K562 (cell line): ENCODE measurements at regions not wholly inside any gene's neighbourhood (a gene's known extent, or its start where the extent isn't known, plus 50 kb on each side); places are given as distances from the start of the nearest gene placed in this dataset.

Experiments used
- ATAC-seq: fragments of 200-7000 bp; cut with Tn5 transposase; 3 replicates; pipeline ENCODE4 v1.9.1; 2020; ENCODE audit warnings: moderate library complexity
- BruUV-seq: library from RNA; stranded (reverse); fragments of 400-500 nt; replicated peaks from 2 replicates; lab custom pipeline; 2021; lab: Mats Ljungman, UMichigan
- CTCF ChIA-PET: fragments of 300-600 bp; formaldehyde crosslinking; extraction: SDS; loops from one replicate; lab custom pipeline; 2021; ENCODE audit warnings: low intra/inter-chr PET ratio; lab: Yijun Ruan, JAX
- POLR2A ChIA-PET: fragments of 300-600, 350-650 bp; sonication (Branson Sonifier 250); formaldehyde crosslinking; extraction: SDS; loops from one replicate; lab custom pipeline; 2021; ENCODE audit warnings: antibody characterized with exemption, inconsistent platforms; lab: Yijun Ruan, JAX
- DNase-seq, 4 experiments: peaks; one replicate each; pipeline versions ENCODE4 v3.0.0 to v3.0.0-alpha.2; 2011 to 2018; ENCODE audit warnings: low spot score in 3 of 4, mixed read lengths in 3 of 4; ENCODE audit errors: extremely low read depth in 1 of 4
- FAIRE-seq: peaks from 2 replicates; lab custom pipeline; 2011; peaks lifted over from hg19 to GRCh38; lab: Jason Lieb, UNC
- H2AFZ ChIP-seq: 2 replicates; pipeline ENCODE4 v1.6.0; 2011; ENCODE audit warnings: low read depth, low read length, control low read depth, inconsistent platforms
- H3K27ac ChIP-seq: fragments of 200-600 bp; 3 replicates; pipeline ENCODE4 v1.8.0; 2011; ENCODE audit warnings: low read depth, mild to moderate bottlenecking, control low read depth, inconsistent platforms, low read length, moderate library complexity, mixed read lengths; ENCODE audit errors: extremely low read depth
- H3K27me3 ChIP-seq, 2 experiments: fragments of 300-600 bp in 1 of 2; 2 replicates in 1 of 2; 3 replicates in 1 of 2; pipeline versions ENCODE4 v1.6.0 to v1.8.0; 2011; ENCODE audit warnings: inconsistent platforms in 2 of 2, low read length in 2 of 2, mild to moderate bottlenecking in 1 of 2, mixed read lengths in 1 of 2, moderate library complexity in 1 of 2; ENCODE audit not compliant: control insufficient read depth in 2 of 2, insufficient read depth in 2 of 2
- H3K36me3 ChIP-seq: fragments of 300-600 bp; 3 replicates; pipeline ENCODE4 v1.8.0; 2011; ENCODE audit warnings: mild to moderate bottlenecking, low read length, inconsistent platforms; ENCODE audit not compliant: control insufficient read depth, insufficient read depth
- H3K4me1 ChIP-seq, 2 experiments: fragments of 200-600 bp in 1 of 2; replicated peaks in 1 of 2; 2 replicates in 1 of 2; 3 replicates in 1 of 2; pipeline versions ENCODE4 v1.5.1 to v1.8.0; 2011; ENCODE audit warnings: inconsistent platforms in 2 of 2, low read length in 2 of 2, mild to moderate bottlenecking in 1 of 2, mixed read lengths in 1 of 2, moderate library complexity in 1 of 2; ENCODE audit not compliant: control insufficient read depth in 2 of 2, insufficient read depth in 2 of 2
- H3K4me2 ChIP-seq: 2 replicates; pipeline ENCODE4 v1.6.1; 2011; ENCODE audit warnings: low read length, control low read depth, inconsistent platforms, mixed read lengths; ENCODE audit not compliant: insufficient read depth
- H3K4me3 ChIP-seq: fragments of 200-600 bp; sonication (generic), shearing (Covaris generic); 2 replicates; pipeline ENCODE4 v1.5.1; 2016; ENCODE audit warnings: control low read depth, inconsistent platforms
- H3K79me2 ChIP-seq: fragments of 200-600 bp; 3 replicates; pipeline ENCODE4 v1.8.0; 2011; ENCODE audit warnings: low read length, inconsistent platforms; ENCODE audit not compliant: control insufficient read depth, insufficient read depth
- H3K9ac ChIP-seq, 2 experiments: 2 replicates each; pipeline versions ENCODE4 v1.6.0 to v1.6.1; 2011; ENCODE audit warnings: low read depth in 2 of 2, low read length in 2 of 2, control low read depth in 1 of 2, inconsistent platforms in 1 of 2, mild to moderate bottlenecking in 1 of 2, mixed read lengths in 1 of 2; ENCODE audit not compliant: insufficient read depth in 1 of 2
- H3K9me1 ChIP-seq: one replicate; pipeline ENCODE4 v1.6.0; 2011; ENCODE audit warnings: inconsistent platforms, mild to moderate bottlenecking, low read length, moderate library complexity; ENCODE audit not compliant: control insufficient read depth, insufficient read depth
- H3K9me3 ChIP-seq: replicated peaks from 2 replicates; pipeline ENCODE4 v1.5.1; 2011; ENCODE audit warnings: low read depth, low read length, inconsistent platforms; ENCODE audit not compliant: control insufficient read depth, insufficient read depth
- H4K20me1 ChIP-seq: replicated peaks from 2 replicates; pipeline ENCODE4 v1.6.1; 2011; ENCODE audit warnings: low read length, inconsistent platforms, mixed read lengths; ENCODE audit not compliant: control insufficient read depth, insufficient read depth
- BHLHE40 ChIP-seq: IDR thresholded peaks from 2 replicates; pipeline ENCODE4 v1.6.1; 2011; ENCODE audit warnings: low read length, improper control_type of control experiment
- ETV1 ChIP-seq: fragments of 450-650 bp; conservative IDR thresholded peaks from 2 replicates; pipeline ENCODE4 v1.6.1; 2016; ENCODE audit warnings: missing genetic modification characterization, control low read depth, low read depth, missing compliant biosample characterization
- FUS ChIP-seq: fragments of 200-400 bp; formaldehyde crosslinking; optimal IDR thresholded peaks from 2 replicates; pipeline ENCODE3; 2017; ENCODE audit warnings: low read depth, low read length
- HCFC1 ChIP-seq: IDR thresholded peaks from 2 replicates; pipeline ENCODE4 v1.6.1; 2012; ENCODE audit warnings: low read depth, low read length, improper control_type of control experiment
- HEY1 ChIP-seq: fragments of 250-450 bp; sonication (Bioruptor Pico); IDR thresholded peaks from 2 replicates; pipeline ENCODE4 v1.5.0; 2020; ENCODE audit warnings: mild to moderate bottlenecking, moderate library complexity, borderline replicate concordance
- NFIC ChIP-seq: fragments of 450-650 bp; IDR thresholded peaks from 2 replicates; pipeline ENCODE4 v1.6.1; 2017; ENCODE audit warnings: mild to moderate bottlenecking, inconsistent platforms
- PTTG1 ChIP-seq: fragments of 450-650 bp; IDR thresholded peaks from 2 replicates; pipeline ENCODE4 v1.6.1; 2016; ENCODE audit warnings: low read depth, mild to moderate bottlenecking, missing genetic modification characterization, missing compliant biosample characterization
- RBM15 ChIP-seq: fragments of 200-400 bp; formaldehyde crosslinking; IDR thresholded peaks from 2 replicates; pipeline ENCODE4 v1.6.1; 2018; ENCODE audit warnings: mild to moderate bottlenecking, low read length, moderate library complexity; ENCODE audit not compliant: insufficient read depth
- THRAP3 ChIP-seq: fragments of 450-650 bp; IDR thresholded peaks from 2 replicates; pipeline ENCODE4 v1.6.1; 2016; ENCODE audit warnings: mild to moderate bottlenecking, inconsistent platforms, borderline replicate concordance
- TSC22D4 ChIP-seq: fragments of 450-650 bp; IDR thresholded peaks from 2 replicates; pipeline ENCODE4 v1.6.1; 2016; ENCODE audit warnings: missing genetic modification characterization, missing biosample characterization, control low read depth
- ZNF3 ChIP-seq: fragments of 250-450 bp; sonication (Bioruptor Pico); IDR thresholded peaks from 2 replicates; pipeline ENCODE4 v1.5.0; 2021; ENCODE audit warnings: mild to moderate bottlenecking, moderate library complexity
- ZNF311 ChIP-seq: fragments of 250-450 bp; sonication (Bioruptor Pico); IDR thresholded peaks from 2 replicates; pipeline ENCODE4 v1.4.0; 2020; ENCODE audit warnings: mild to moderate bottlenecking, moderate library complexity
- ZNF384 ChIP-seq: IDR thresholded peaks from 2 replicates; pipeline ENCODE4 v1.6.1; 2012; ENCODE audit warnings: low read depth, low read length, improper control_type of control experiment
- ZNF395 ChIP-seq: fragments of 200-800 bp; sonication (Bioruptor generic); IDR thresholded peaks from 2 replicates; pipeline ENCODE4 v1.6.1; 2017; ENCODE audit warnings: missing genetic modification characterization, missing compliant biosample characterization
- ZNF561 ChIP-seq: fragments of 450-650 bp; formaldehyde crosslinking; conservative IDR thresholded peaks from 2 replicates; pipeline ENCODE4 v1.4.0; 2020; ENCODE audit warnings: mild to moderate bottlenecking, moderate library complexity
- WGBS: fragments of 100-300 bp; shearing (Covaris generic); methylation state at CpG from one replicate; pipeline ENCODE4 v1.1.6; 2016; ENCODE audit warnings: low coverage, mixed read lengths; ENCODE audit not compliant: insufficient coverage; ENCODE audit errors: missing lambda C conversion rate; 5-methylcytosine and 5-hydroxymethylcytosine counted together
- in situ Hi-C: fragments of 300-500 bp; cut with MboI; formaldehyde crosslinking; loops from 4 replicates; pipeline ENCODE4 v1.15.0; 2018; ENCODE audit warnings: inconsistent platforms, mixed read lengths
- intact Hi-C: fragments of 100-400 bp; cut with micrococcal nuclease; formaldehyde crosslinking; loops from 2 replicates; pipeline ENCODE4 v1.14.2; 2022
- TF ChIP-seq, protein P1 (sequence below), 2 experiments: fragments of 450-650 bp in 1 of 2; sonication (generic) in 1 of 2; formaldehyde crosslinking; conservative IDR thresholded peaks; 2 replicates each; pipeline versions ENCODE4 v1.4.0 to v1.8.1; 2020 to 2022; ENCODE audit warnings: mild to moderate bottlenecking in 1 of 2, missing genetic modification reagents in 1 of 2
- TF ChIP-seq, protein P2 (sequence below): sonication (generic); formaldehyde crosslinking; IDR thresholded peaks from 2 replicates; pipeline ENCODE4 v1.8.1; 2022; ENCODE audit warnings: missing genetic modification reagents

DNA sequence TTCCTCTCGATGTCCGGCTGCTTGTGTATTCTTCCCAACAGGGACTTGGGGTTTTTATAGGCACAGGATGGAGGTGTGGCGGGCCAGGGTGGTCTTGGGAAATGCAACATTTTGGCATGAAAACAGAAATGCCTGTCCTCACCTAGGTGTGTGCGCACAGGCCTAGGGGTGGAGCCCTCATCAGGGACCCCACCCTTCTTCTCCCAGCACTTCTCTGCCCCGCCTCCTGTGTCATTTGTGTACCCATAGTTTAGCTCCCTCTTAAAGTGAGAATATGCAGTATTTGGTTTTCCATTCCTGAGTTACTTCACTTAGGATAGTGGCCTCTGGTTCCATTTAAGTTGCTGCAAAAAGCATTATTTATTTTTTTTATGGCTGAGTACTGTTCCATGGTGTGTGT lies 90.2 kb upstream of the ITGB1 start:
- BruUV-seq, result no TSS peak
- H2AFZ ChIP-seq, result no peak overlapping the region
- no peak for FAIRE-seq
- TF ChIP-seq RBM15, result no peak
- no peak for TF ChIP-seq PTTG1 (tag)
- no peak for TF ChIP-seq HEY1
- no peak for TF ChIP-seq ZNF384
- no peak for TF ChIP-seq TSC22D4 (tag)
- TF ChIP-seq HCFC1, result no peak
- TF ChIP-seq, protein P1, sequence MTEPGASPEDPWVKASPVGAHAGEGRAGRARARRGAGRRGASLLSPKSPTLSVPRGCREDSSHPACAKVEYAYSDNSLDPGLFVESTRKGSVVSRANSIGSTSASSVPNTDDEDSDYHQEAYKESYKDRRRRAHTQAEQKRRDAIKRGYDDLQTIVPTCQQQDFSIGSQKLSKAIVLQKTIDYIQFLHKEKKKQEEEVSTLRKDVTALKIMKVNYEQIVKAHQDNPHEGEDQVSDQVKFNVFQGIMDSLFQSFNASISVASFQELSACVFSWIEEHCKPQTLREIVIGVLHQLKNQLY (CRISPR knock-in tag; conservative IDR thresholded peaks at IDR 0.05), result no peak
- TF ChIP-seq FUS, result no peak
- TF ChIP-seq ZNF3 (CRISPR knock-in tag), result no peak
- TF ChIP-seq, protein P2, sequence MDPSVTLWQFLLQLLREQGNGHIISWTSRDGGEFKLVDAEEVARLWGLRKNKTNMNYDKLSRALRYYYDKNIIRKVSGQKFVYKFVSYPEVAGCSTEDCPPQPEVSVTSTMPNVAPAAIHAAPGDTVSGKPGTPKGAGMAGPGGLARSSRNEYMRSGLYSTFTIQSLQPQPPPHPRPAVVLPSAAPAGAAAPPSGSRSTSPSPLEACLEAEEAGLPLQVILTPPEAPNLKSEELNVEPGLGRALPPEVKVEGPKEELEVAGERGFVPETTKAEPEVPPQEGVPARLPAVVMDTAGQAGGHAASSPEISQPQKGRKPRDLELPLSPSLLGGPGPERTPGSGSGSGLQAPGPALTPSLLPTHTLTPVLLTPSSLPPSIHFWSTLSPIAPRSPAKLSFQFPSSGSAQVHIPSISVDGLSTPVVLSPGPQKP (CRISPR knock-in tag), result no peak
- TF ChIP-seq ZNF311 (CRISPR knock-in tag), result no peak
- no peak for TF ChIP-seq ETV1 (tag)
- no peak for TF ChIP-seq BHLHE40
- TF ChIP-seq ZNF395, result no peak
- TF ChIP-seq THRAP3, result no peak
- TF ChIP-seq ZNF561, result no peak
- TF ChIP-seq NFIC, result no peak
- intact Hi-C loops, result no loop called here
- DNase-seq, result no peak
- no peak overlapping the region for H3K27ac ChIP-seq
- H3K36me3 ChIP-seq, result no peaks in the 10 kb centered on the region
- H3K79me2 ChIP-seq, result no peaks in the 10 kb centered on the region
- WGBS, result 6% methylated on average over 5 of the region's 5 CpGs
- no peak; the same call in 2 of the 3 replicates for ATAC-seq
- in situ Hi-C loops, result no loop called here
- no peaks in the 10 kb centered on the region for H3K9me3 ChIP-seq
- H3K9me1 ChIP-seq, result no peaks in the 10 kb centered on the region
- H3K9ac ChIP-seq, result no peak overlapping the region
- no peak overlapping the region for H3K4me3 ChIP-seq
- CTCF ChIA-PET, result no interaction called here
- peaks cover 3 to 4% of the 10 kb centered on the region in 2 experiments; a peak in 3 of 5 replicates for H3K27me3 ChIP-seq
- POLR2A ChIA-PET, result no interaction called here
- no peaks in the 10 kb centered on the region; a peak in 2 of 5 replicates for H3K4me1 ChIP-seq
- no peaks in the 10 kb centered on the region for H4K20me1 ChIP-seq
- H3K4me2 ChIP-seq, result no peak overlapping the region
